ENCODE measurements at regions not wholly inside any gene's neighbourhood (a gene's known extent, or its start where the extent isn't known, plus 50 kb on each side); places are given as distances from the start of the nearest gene placed in this dataset.

GRCh38 chr11:92890846-92891245 lies 78.6 kb upstream of the MTNR1B start (continued):
- no peak for TF ChIP-seq ZNF586 (CRISPR knock-in tag; conservative IDR thresholded peaks at IDR 0.05)

- Histone ChIP-seq H3K4me1 (replicated peaks in 1 of 2; ENCODE audit: control insufficient read depth in 2 of 2, insufficient read depth in 2 of 2, low read length in 2 of 2) (no peaks in the 10 kb centered on the region), H3K36me3 (ENCODE audit: control insufficient read depth, insufficient read depth, low read length) (no peaks in the 10 kb centered on the region), H3K4me3 (no peak overlapping the region), H3K4me2 (ENCODE audit: insufficient read depth, low read length) (no peak overlapping the region), H3K9me3 (replicated peaks; ENCODE audit: control insufficient read depth, insufficient read depth, low read depth, low read length) (no peaks in the 10 kb centered on the region), H3K9me1 (ENCODE audit: control insufficient read depth, insufficient read depth, low read length) (no peaks in the 10 kb centered on the region), H3K27me3 (ENCODE audit: control insufficient read depth in 2 of 2, insufficient read depth in 2 of 2, low read length in 2 of 2) (no peaks in the 10 kb centered on the region; a peak in 1 of 5 replicates), H3K27ac (ENCODE audit: extremely low read depth, low read depth, low read length) (no peak overlapping the region), H2AFZ (ENCODE audit: low read depth, low read length) (no peak overlapping the region), H3K9ac (ENCODE audit: insufficient read depth in 1 of 2, low read depth in 2 of 2, low read length in 2 of 2) (no peak overlapping the region), H3K79me2 (ENCODE audit: control insufficient read depth, insufficient read depth, low read length) (no peaks in the 10 kb centered on the region), H4K20me1 (replicated peaks; ENCODE audit: control insufficient read depth, insufficient read depth, low read length) (no peaks in the 10 kb centered on the region)
- intact Hi-C loops (cut with micrococcal nuclease) = no loop called here
- ATAC-seq = no peak
- ChIA-PET CTCF (ENCODE audit: low intra/inter-chr PET ratio) (no interaction called here), POLR2A (no interaction called here)
- no peak for FAIRE-seq
- in situ Hi-C loops (cut with MboI) = no loop called here
- WGBS (ENCODE audit: insufficient coverage, low coverage, missing lambda C conversion rate) = 0% methylated on average over 4 of the region's 4 CpGs
- BruUV-seq (replicated peaks) = no TSS peak
- no peak for DNase-seq (ENCODE audit: extremely low read depth in 1 of 4, low spot score in 3 of 4)
- no peak for TF ChIP-seq CREM (IDR thresholded peaks at IDR 0.05; ENCODE audit: low read depth)
- TF ChIP-seq MXI1 (IDR thresholded peaks at IDR 0.05; ENCODE audit: low read depth, low read length) = no peak
- no peak for TF ChIP-seq ZEB2 (IDR thresholded peaks at IDR 0.05)
- TF ChIP-seq HMBOX1 (IDR thresholded peaks at IDR 0.05) = no peak
- no peak for TF ChIP-seq PHB (CRISPR knock-in tag; IDR thresholded peaks at IDR 0.05)
- no peak for TF ChIP-seq SAFB (IDR thresholded peaks at IDR 0.05; ENCODE audit: borderline replicate concordance, low read depth, low read length)
- no peak for TF ChIP-seq U2AF2 (optimal IDR thresholded peaks at IDR 0.05; ENCODE audit: low read depth, low read length)
- no peak for TF ChIP-seq ZBTB7A (IDR thresholded peaks at IDR 0.05; ENCODE audit: borderline replicate concordance, control insufficient read depth, low read depth, low read length)
- TF ChIP-seq ZNF280A (IDR thresholded peaks at IDR 0.05; ENCODE audit: low read depth, partially characterized antibody) = no peak
- no peak for TF ChIP-seq THAP7 (CRISPR knock-in tag; IDR thresholded peaks at IDR 0.05)
- no peak for TF ChIP-seq RREB1 (CRISPR knock-in tag; IDR thresholded peaks at IDR 0.05)
These were observed 76.4 kb upstream of the MTNR1B start for GRCh38 chr11:92892802-92893684.

Measured in K562 (cell line).